Breast epithelium (tissue), 3 donors: ENCODE measurements at regions not wholly inside any gene's neighbourhood (a gene's known extent, or its start where the extent isn't known, plus 50 kb on each side); places are given as distances from the start of the nearest gene placed in this dataset.

Experiments
- POLR2A ChIP-seq: fragments of 450-650 bp; IDR thresholded peaks from one replicate; pipeline ENCODE4 v1.6.1; 2016; ENCODE audit warnings: antibody characterized with exemption, mild to moderate bottlenecking, moderate library complexity
- POLR2AphosphoS5 ChIP-seq, 3 donors: sonication (generic); formaldehyde crosslinking; IDR thresholded peaks; one replicate each; pipeline ENCODE4 v1.6.1; 2017; ENCODE audit warnings: antibody characterized with exemption in 3 of 3
- TF ChIP-seq, protein P1 (sequence below), 3 donors: fragments of 450-650 bp; IDR thresholded peaks; one replicate each; pipeline ENCODE4 v1.5.1; 2016 to 2017; ENCODE audit warnings: antibody characterized with exemption in 3 of 3, mild to moderate bottlenecking in 3 of 3, moderate library complexity in 3 of 3

DNA sequence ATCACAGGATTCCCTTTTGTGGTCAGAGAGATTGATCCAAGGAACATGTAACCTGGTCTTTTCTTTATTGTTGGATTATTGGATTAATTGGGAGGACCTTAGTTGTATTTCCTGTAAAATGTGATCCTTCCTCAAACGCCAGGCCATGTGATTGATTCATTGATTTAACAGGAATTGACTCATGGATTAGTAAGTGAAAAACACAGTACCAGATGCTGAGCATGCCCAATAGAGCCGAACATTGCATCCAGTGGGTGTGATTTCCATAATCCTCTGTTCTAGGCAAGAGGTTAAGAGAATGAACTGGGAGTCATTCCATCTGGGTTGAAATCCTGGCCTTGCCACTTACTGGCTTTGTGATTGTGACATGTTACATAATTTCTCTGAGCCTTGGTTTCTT is 522.3 kb downstream of the MAT2B start:
- TF ChIP-seq, protein P1, sequence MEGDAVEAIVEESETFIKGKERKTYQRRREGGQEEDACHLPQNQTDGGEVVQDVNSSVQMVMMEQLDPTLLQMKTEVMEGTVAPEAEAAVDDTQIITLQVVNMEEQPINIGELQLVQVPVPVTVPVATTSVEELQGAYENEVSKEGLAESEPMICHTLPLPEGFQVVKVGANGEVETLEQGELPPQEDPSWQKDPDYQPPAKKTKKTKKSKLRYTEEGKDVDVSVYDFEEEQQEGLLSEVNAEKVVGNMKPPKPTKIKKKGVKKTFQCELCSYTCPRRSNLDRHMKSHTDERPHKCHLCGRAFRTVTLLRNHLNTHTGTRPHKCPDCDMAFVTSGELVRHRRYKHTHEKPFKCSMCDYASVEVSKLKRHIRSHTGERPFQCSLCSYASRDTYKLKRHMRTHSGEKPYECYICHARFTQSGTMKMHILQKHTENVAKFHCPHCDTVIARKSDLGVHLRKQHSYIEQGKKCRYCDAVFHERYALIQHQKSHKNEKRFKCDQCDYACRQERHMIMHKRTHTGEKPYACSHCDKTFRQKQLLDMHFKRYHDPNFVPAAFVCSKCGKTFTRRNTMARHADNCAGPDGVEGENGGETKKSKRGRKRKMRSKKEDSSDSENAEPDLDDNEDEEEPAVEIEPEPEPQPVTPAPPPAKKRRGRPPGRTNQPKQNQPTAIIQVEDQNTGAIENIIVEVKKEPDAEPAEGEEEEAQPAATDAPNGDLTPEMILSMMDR (IDR thresholded peaks at IDR 0.05): no peak
- TF ChIP-seq POLR2A (no peak), POLR2AphosphoS5 (IDR thresholded peaks at IDR 0.05) (no peak)
